GM23338 (cell line): ENCODE measurements at regions not wholly inside any gene's neighbourhood (a gene's known extent, or its start where the extent isn't known, plus 50 kb on each side); places are given as distances from the start of the nearest gene placed in this dataset.
"Not testable (repeated sequence)": the region's sequence is repeated elsewhere in the genome, so short reads cannot be mapped to it uniquely, and the experiment has no call there.

ENCODE experiments used
- ATAC-seq: fragments of 200-7000 bp; cut with Tn5 transposase; 3 replicates; pipeline ENCODE4 v1.9.1; 2020
- DNase-seq: peaks from one replicate; pipeline ENCODE4 v3.0.0-alpha.2; 2015; ENCODE audit warnings: low spot score
- H2AFZ ChIP-seq: fragments of 200-600 bp; sonication (generic); 2 replicates; pipeline ENCODE4 v1.8.0; 2016; ENCODE audit warnings: antibody characterized with exemption, mild to moderate bottlenecking, moderate library complexity
- H3F3A ChIP-seq: fragments of 200-600 bp; sonication (generic); replicated peaks from 2 replicates; pipeline ENCODE4 v1.8.0; 2017; ENCODE audit warnings: antibody characterized with exemption, mixed run types, low read depth
- H3K27ac ChIP-seq: fragments of 200-600 bp; sonication (generic); 2 replicates; pipeline ENCODE4 v1.6.1; 2016; ENCODE audit warnings: low read depth
- H3K27me3 ChIP-seq: fragments of 200-600 bp; sonication (generic); 2 replicates; pipeline ENCODE4 v1.8.0; 2016; ENCODE audit warnings: mild to moderate bottlenecking, mixed run types, moderate library complexity; ENCODE audit not compliant: insufficient read depth
- H3K36me3 ChIP-seq: fragments of 200-600 bp; sonication (generic); 2 replicates; pipeline ENCODE4 v1.8.0; 2016; ENCODE audit warnings: mild to moderate bottlenecking; ENCODE audit not compliant: insufficient read depth
- H3K4me1 ChIP-seq: fragments of 200-600 bp; sonication (generic); 2 replicates; pipeline ENCODE4 v1.8.0; 2016; ENCODE audit warnings: mild to moderate bottlenecking, moderate library complexity; ENCODE audit not compliant: insufficient read depth
- H3K4me2 ChIP-seq: fragments of 200-600 bp; sonication (generic); 2 replicates; pipeline ENCODE4 v1.7.1; 2017; ENCODE audit warnings: mixed run types
- H3K4me3 ChIP-seq: fragments of 200-600 bp; sonication (generic); 2 replicates; pipeline ENCODE4 v1.6.1; 2016; ENCODE audit warnings: mixed run types
- H3K79me2 ChIP-seq: fragments of 200-600 bp; sonication (generic); replicated peaks from 2 replicates; pipeline ENCODE4 v1.8.0; 2017; ENCODE audit warnings: mild to moderate bottlenecking; ENCODE audit not compliant: insufficient read depth
- H3K9me2 ChIP-seq: fragments of 200-600 bp; sonication (generic); 2 replicates; pipeline ENCODE4 v1.8.0; 2017; ENCODE audit not compliant: insufficient read depth
- H4K20me1 ChIP-seq: fragments of 200-600 bp; sonication (generic); replicated peaks from 2 replicates; pipeline ENCODE4 v1.8.0; 2017; ENCODE audit warnings: mild to moderate bottlenecking; ENCODE audit not compliant: insufficient read depth
- H3K27ac Mint-ChIP-seq: 2 replicates; pipeline ENCODE4 v1.8.0; 2020; ENCODE audit warnings: inconsistent platforms, mild to moderate bottlenecking, moderate library complexity, mixed read lengths
- H3K27me3 Mint-ChIP-seq: 3 replicates; pipeline ENCODE4 v1.8.0; 2022; ENCODE audit warnings: low read depth, mild to moderate bottlenecking, moderate library complexity, mixed read lengths, inconsistent platforms; ENCODE audit not compliant: insufficient read depth, poor library complexity
- H3K36me3 Mint-ChIP-seq: 3 replicates; pipeline ENCODE4 v1.8.0; 2021; ENCODE audit warnings: low read depth, mild to moderate bottlenecking, inconsistent platforms, moderate library complexity, mixed read lengths
- H3K4me1 Mint-ChIP-seq: 3 replicates; pipeline ENCODE4 v1.8.0; 2020; ENCODE audit warnings: mild to moderate bottlenecking, inconsistent platforms, mixed read lengths
- H3K4me3 Mint-ChIP-seq: 3 replicates; pipeline ENCODE4 v1.8.0; 2021; ENCODE audit warnings: moderate library complexity, mild to moderate bottlenecking, inconsistent platforms, mixed read lengths
- H3K9me3 Mint-ChIP-seq: 3 replicates; pipeline ENCODE4 v1.8.0; 2020; ENCODE audit warnings: moderate library complexity, mild to moderate bottlenecking, inconsistent platforms, mixed read lengths
- CREB1 ChIP-seq: fragments of 250-450 bp; sonication (Bioruptor Pico); IDR thresholded peaks from 2 replicates; pipeline ENCODE4 v1.5.0; 2020; ENCODE audit warnings: low read depth, mild to moderate bottlenecking, moderate library complexity
- EZH2phosphoT487 ChIP-seq: fragments of 200-600 bp; sonication (generic); IDR thresholded peaks from one replicate; pipeline ENCODE4 v1.8.1; 2018; ENCODE audit warnings: antibody characterized with exemption; ENCODE audit not compliant: unreplicated experiment
- ZNF331 ChIP-seq: fragments of 250-450 bp; sonication (Bioruptor Pico); IDR thresholded peaks from 2 replicates; pipeline ENCODE4 v1.5.0; 2020; ENCODE audit warnings: low read depth, mild to moderate bottlenecking, moderate library complexity
- ZNF462 ChIP-seq: fragments of 250-450 bp; sonication (Bioruptor Pico); IDR thresholded peaks from 2 replicates; pipeline ENCODE4 v1.5.0; 2020; ENCODE audit warnings: mild to moderate bottlenecking, moderate library complexity

GRCh38 chr15:39260791-39261190, 320.1 kb upstream of the THBS1 start:
- no peaks in the 10 kb centered on the region for H3F3A ChIP-seq
- no peak overlapping the region for H3K4me2 ChIP-seq
- no peaks in the 10 kb centered on the region for H3K79me2 ChIP-seq
- Mint-ChIP-seq H3K27me3 (no peaks in the 10 kb centered on the region), H3K36me3 (no peaks in the 10 kb centered on the region), H3K9me3 (no peaks in the 10 kb centered on the region; the same call in 2 of the 3 replicates), H3K4me3 (no peak overlapping the region), H3K4me1 (no peaks in the 10 kb centered on the region), H3K27ac (no peak overlapping the region)
- no peaks in the 10 kb centered on the region for H3K36me3 ChIP-seq
- H4K20me1 ChIP-seq, result no peaks in the 10 kb centered on the region
- H3K4me3 ChIP-seq, result no peak overlapping the region
- H2AFZ ChIP-seq, result no peak overlapping the region
- ATAC-seq, result no peak
- no peaks in the 10 kb centered on the region for H3K27me3 ChIP-seq
- no peak for DNase-seq
- TF ChIP-seq ZNF331 (CRISPR knock-in tag) (no peak), CREB1 (CRISPR knock-in tag) (no peak)
- no peaks in the 10 kb centered on the region for H3K4me1 ChIP-seq
- H3K9me2 ChIP-seq, result no peaks in the 10 kb centered on the region
- no peak overlapping the region for H3K27ac ChIP-seq

- not testable (repeated sequence) for H3K4me3 ChIP-seq, ATAC-seq, H3K36me3 Mint-ChIP-seq, H3K4me1 Mint-ChIP-seq, H3K4me1 ChIP-seq, H3K27ac Mint-ChIP-seq, H3K79me2 ChIP-seq, H3K27me3 Mint-ChIP-seq, H3F3A ChIP-seq, H2AFZ ChIP-seq, H3K4me3 Mint-ChIP-seq, H4K20me1 ChIP-seq, H3K27me3 ChIP-seq, H3K36me3 ChIP-seq, H3K9me3 Mint-ChIP-seq, H3K4me2 ChIP-seq, H3K9me2 ChIP-seq, H3K27ac ChIP-seq, DNase-seq
These were observed 319.3 kb upstream of the THBS1 start for GRCh38 chr15:39261397-39262183.

- H3K4me2 ChIP-seq, H3K27ac ChIP-seq, H3F3A ChIP-seq, H3K9me3 Mint-ChIP-seq, H3K36me3 Mint-ChIP-seq, DNase-seq, H3K27me3 Mint-ChIP-seq, H3K79me2 ChIP-seq, H3K4me3 ChIP-seq, H3K4me1 Mint-ChIP-seq, H4K20me1 ChIP-seq, H3K4me1 ChIP-seq, H3K9me2 ChIP-seq, H3K27ac Mint-ChIP-seq, H3K36me3 ChIP-seq, H3K27me3 ChIP-seq, H3K4me3 Mint-ChIP-seq, H2AFZ ChIP-seq, ATAC-seq: not testable (repeated sequence)
These were observed 317.7 kb upstream of the THBS1 start for GRCh38 chr15:39262995-39263772.

GRCh38 chr15:39265261-39265660, 315.6 kb upstream of the THBS1 start:
- H3K9me3 Mint-ChIP-seq, result no peaks in the 10 kb centered on the region
- H3K27ac Mint-ChIP-seq, result no peak overlapping the region
- Histone ChIP-seq H2AFZ (no peak overlapping the region), H3K9me2 (no peaks in the 10 kb centered on the region), H3K4me1 (no peaks in the 10 kb centered on the region), H3K27me3 (no peaks in the 10 kb centered on the region), H4K20me1 (no peaks in the 10 kb centered on the region), H3F3A (no peaks in the 10 kb centered on the region), H3K4me2 (no peak overlapping the region), H3K27ac (no peak overlapping the region), H3K36me3 (no peaks in the 10 kb centered on the region), H3K79me2 (no peaks in the 10 kb centered on the region), H3K4me3 (no peak overlapping the region)
- no peaks in the 10 kb centered on the region for H3K27me3 Mint-ChIP-seq
- no peaks in the 10 kb centered on the region for H3K36me3 Mint-ChIP-seq
- ATAC-seq (no peak), DNase-seq (no peak)
- H3K4me1 Mint-ChIP-seq, result peaks cover 2% of the 10 kb centered on the region; the same call in 2 of the 3 replicates
- no peak overlapping the region for H3K4me3 Mint-ChIP-seq
- TF ChIP-seq ZNF462, result no peak
- no peak for TF ChIP-seq EZH2phosphoT487
- no peak for TF ChIP-seq ZNF331 (CRISPR knock-in tag)
